ENCODE measurements at regions not wholly inside any gene's neighbourhood (a gene's known extent, or its start where the extent isn't known, plus 50 kb on each side); places are given as distances from the start of the nearest gene placed in this dataset.

GRCh38 chr9:13023498-13023897 is 248.7 kb downstream of the LURAP1L start:
- TF ChIP-seq CTCF (IDR thresholded peaks at IDR 0.05) (no peak), ELF1 (IDR thresholded peaks at IDR 0.05) (no peak), REST (IDR thresholded peaks at IDR 0.05; ENCODE audit: low read depth, low read length) (no peak), POLR2AphosphoS5 (IDR thresholded peaks at IDR 0.05; ENCODE audit: low read depth, low read length) (no peak), EZH2phosphoT487 (IDR thresholded peaks at IDR 0.05; ENCODE audit: borderline replicate concordance, low read depth) (no peak), GATA2 (CRISPR knock-in tag; IDR thresholded peaks at IDR 0.05) (no peak), RXRA (IDR thresholded peaks at IDR 0.05; ENCODE audit: borderline replicate concordance, low read depth) (no peak), JUND (IDR thresholded peaks at IDR 0.05) (no peak)
